ENCODE measurements at regions not wholly inside any gene's neighbourhood (a gene's known extent, or its start where the extent isn't known, plus 50 kb on each side); places are given as distances from the start of the nearest gene placed in this dataset.

DNA sequence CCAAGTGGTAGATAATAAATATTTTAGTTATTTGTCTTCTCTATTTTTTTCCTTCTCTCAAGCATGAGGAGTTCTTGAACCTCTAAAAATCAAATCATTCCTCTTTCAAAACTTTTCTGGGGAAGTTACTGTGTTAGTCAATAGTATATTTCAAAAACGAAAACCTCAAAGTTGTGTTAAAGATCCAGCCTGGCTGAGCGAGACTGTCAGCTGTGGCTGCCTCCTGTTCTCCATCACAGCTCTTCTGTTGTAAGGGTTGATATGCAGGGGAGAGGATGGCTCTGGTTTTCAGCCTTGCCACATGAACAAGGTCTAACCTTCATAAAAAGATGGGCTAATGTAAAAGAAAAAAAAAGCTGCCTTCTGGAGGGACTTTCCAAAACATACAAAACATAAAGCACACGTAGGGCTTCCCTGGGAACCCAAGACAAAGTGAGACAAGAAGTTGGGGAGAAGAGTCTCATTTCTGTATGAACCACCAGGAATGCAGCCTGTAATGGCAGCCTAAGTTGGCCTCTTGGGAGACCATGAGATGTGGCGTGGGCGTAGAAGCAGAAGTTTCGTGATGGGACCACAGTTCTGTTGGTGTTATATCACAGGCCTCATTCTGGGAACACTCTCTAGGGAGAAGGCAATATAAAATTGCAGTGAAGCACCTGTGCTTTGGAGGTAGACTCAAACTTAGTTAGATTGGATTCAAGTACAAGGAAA, 77.9 kb upstream of the FHIP2A start:
- CTCF ChIA-PET, result no interaction called here

More for the DNA sequence above, 77.9 kb upstream of the FHIP2A start:
- intact Hi-C loops (cut with micrococcal nuclease), result no loop called here
- no peak overlapping the region for H2AFZ ChIP-seq (ENCODE audit: low read depth, low read length, poor library complexity, severe bottlenecking)
- H3K9me3 ChIP-seq (ENCODE audit: control insufficient read depth in 1 of 2, insufficient read depth in 1 of 2, low read depth in 1 of 2, low read length in 2 of 2), result no peaks in the 10 kb centered on the region
- no peaks in the 10 kb centered on the region for H3K27me3 ChIP-seq (ENCODE audit: insufficient read depth, low read length)
- no peaks in the 10 kb centered on the region for H3K79me2 ChIP-seq (ENCODE audit: insufficient read depth, low read length)
- H3K4me2 ChIP-seq (ENCODE audit: low read length), result no peak overlapping the region
- no peaks in the 10 kb centered on the region for H3K36me3 ChIP-seq (ENCODE audit: control insufficient read depth in 1 of 2, insufficient read depth in 2 of 2, low read length in 2 of 2)
- no peak overlapping the region for H3K9ac ChIP-seq (ENCODE audit: low read length)
- BruUV-seq (replicated peaks), result no TSS peak
- no peaks in the 10 kb centered on the region for H4K20me1 ChIP-seq (ENCODE audit: insufficient read depth)
- POLR2A ChIA-PET, result no interaction called here
- DNase-seq (ENCODE audit: low read depth, low spot score) (no peak), ATAC-seq (no peak)
- no peaks in the 10 kb centered on the region for H3K9me2 ChIP-seq (ENCODE audit: insufficient read depth)
- RAD21 ChIA-PET (ENCODE audit: low non-redundant PET in 1 of 2, low total read pairs in 2 of 2, uncharacterized antibody in 2 of 2, unreplicated experiment in 2 of 2), result no interaction called here
- TF ChIP-seq POLR2AphosphoS5 (IDR thresholded peaks at IDR 0.05; ENCODE audit: low read depth, low read length), result no peak
- TF ChIP-seq YY1 (IDR thresholded peaks at IDR 0.05; ENCODE audit: extremely low read depth, insufficient replicate concordance, low read depth, low read length), result no peak
- TF ChIP-seq EZH2phosphoT487 (IDR thresholded peaks at IDR 0.05; ENCODE audit: borderline replicate concordance), result no peak
- no peak for TF ChIP-seq JUND (IDR thresholded peaks at IDR 0.05)
- no peak for TF ChIP-seq ELF1 (IDR thresholded peaks at IDR 0.05; ENCODE audit: borderline replicate concordance, low read depth)
- TF ChIP-seq, protein P1, sequence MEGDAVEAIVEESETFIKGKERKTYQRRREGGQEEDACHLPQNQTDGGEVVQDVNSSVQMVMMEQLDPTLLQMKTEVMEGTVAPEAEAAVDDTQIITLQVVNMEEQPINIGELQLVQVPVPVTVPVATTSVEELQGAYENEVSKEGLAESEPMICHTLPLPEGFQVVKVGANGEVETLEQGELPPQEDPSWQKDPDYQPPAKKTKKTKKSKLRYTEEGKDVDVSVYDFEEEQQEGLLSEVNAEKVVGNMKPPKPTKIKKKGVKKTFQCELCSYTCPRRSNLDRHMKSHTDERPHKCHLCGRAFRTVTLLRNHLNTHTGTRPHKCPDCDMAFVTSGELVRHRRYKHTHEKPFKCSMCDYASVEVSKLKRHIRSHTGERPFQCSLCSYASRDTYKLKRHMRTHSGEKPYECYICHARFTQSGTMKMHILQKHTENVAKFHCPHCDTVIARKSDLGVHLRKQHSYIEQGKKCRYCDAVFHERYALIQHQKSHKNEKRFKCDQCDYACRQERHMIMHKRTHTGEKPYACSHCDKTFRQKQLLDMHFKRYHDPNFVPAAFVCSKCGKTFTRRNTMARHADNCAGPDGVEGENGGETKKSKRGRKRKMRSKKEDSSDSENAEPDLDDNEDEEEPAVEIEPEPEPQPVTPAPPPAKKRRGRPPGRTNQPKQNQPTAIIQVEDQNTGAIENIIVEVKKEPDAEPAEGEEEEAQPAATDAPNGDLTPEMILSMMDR (IDR thresholded peaks at IDR 0.05 in 2 of 3, conservative IDR thresholded peaks at IDR 0.05 in 1 of 3; ENCODE audit: borderline replicate concordance in 1 of 3, insufficient read depth in 1 of 3, low read depth in 2 of 3, low read length in 2 of 3), result no peak
- no peak for TF ChIP-seq RAD21 (IDR thresholded peaks at IDR 0.05; ENCODE audit: low read depth)
- TF ChIP-seq SIN3A (IDR thresholded peaks at IDR 0.05; ENCODE audit: low read depth), result no peak
- TF ChIP-seq, protein P2, sequence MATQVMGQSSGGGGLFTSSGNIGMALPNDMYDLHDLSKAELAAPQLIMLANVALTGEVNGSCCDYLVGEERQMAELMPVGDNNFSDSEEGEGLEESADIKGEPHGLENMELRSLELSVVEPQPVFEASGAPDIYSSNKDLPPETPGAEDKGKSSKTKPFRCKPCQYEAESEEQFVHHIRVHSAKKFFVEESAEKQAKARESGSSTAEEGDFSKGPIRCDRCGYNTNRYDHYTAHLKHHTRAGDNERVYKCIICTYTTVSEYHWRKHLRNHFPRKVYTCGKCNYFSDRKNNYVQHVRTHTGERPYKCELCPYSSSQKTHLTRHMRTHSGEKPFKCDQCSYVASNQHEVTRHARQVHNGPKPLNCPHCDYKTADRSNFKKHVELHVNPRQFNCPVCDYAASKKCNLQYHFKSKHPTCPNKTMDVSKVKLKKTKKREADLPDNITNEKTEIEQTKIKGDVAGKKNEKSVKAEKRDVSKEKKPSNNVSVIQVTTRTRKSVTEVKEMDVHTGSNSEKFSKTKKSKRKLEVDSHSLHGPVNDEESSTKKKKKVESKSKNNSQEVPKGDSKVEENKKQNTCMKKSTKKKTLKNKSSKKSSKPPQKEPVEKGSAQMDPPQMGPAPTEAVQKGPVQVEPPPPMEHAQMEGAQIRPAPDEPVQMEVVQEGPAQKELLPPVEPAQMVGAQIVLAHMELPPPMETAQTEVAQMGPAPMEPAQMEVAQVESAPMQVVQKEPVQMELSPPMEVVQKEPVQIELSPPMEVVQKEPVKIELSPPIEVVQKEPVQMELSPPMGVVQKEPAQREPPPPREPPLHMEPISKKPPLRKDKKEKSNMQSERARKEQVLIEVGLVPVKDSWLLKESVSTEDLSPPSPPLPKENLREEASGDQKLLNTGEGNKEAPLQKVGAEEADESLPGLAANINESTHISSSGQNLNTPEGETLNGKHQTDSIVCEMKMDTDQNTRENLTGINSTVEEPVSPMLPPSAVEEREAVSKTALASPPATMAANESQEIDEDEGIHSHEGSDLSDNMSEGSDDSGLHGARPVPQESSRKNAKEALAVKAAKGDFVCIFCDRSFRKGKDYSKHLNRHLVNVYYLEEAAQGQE (IDR thresholded peaks at IDR 0.05; ENCODE audit: low read depth), result no peak
- no peak for TF ChIP-seq FOSL1 (IDR thresholded peaks at IDR 0.05; ENCODE audit: low read depth)
- TF ChIP-seq, protein P3, sequence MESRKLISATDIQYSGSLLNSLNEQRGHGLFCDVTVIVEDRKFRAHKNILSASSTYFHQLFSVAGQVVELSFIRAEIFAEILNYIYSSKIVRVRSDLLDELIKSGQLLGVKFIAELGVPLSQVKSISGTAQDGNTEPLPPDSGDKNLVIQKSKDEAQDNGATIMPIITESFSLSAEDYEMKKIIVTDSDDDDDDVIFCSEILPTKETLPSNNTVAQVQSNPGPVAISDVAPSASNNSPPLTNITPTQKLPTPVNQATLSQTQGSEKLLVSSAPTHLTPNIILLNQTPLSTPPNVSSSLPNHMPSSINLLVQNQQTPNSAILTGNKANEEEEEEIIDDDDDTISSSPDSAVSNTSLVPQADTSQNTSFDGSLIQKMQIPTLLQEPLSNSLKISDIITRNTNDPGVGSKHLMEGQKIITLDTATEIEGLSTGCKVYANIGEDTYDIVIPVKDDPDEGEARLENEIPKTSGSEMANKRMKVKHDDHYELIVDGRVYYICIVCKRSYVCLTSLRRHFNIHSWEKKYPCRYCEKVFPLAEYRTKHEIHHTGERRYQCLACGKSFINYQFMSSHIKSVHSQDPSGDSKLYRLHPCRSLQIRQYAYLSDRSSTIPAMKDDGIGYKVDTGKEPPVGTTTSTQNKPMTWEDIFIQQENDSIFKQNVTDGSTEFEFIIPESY (IDR thresholded peaks at IDR 0.05; ENCODE audit: extremely low read depth, insufficient replicate concordance, low read length), result no peak
- no peak for TF ChIP-seq EGR1 (IDR thresholded peaks at IDR 0.05; ENCODE audit: low read depth)
- TF ChIP-seq SRF (IDR thresholded peaks at IDR 0.05; ENCODE audit: low read depth), result no peak
- TF ChIP-seq SP1 (IDR thresholded peaks at IDR 0.05; ENCODE audit: low read depth), result no peak
- TF ChIP-seq ZFX (IDR thresholded peaks at IDR 0.05), result no peak
- TF ChIP-seq, protein P4, sequence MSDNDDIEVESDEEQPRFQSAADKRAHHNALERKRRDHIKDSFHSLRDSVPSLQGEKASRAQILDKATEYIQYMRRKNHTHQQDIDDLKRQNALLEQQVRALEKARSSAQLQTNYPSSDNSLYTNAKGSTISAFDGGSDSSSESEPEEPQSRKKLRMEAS (IDR thresholded peaks at IDR 0.05), result no peak
- no peak for TF ChIP-seq CBX3 (IDR thresholded peaks at IDR 0.05; ENCODE audit: low read depth)
- no peak for TF ChIP-seq TCF7L2 (IDR thresholded peaks at IDR 0.05; ENCODE audit: borderline replicate concordance, extremely low read depth, insufficient read depth, insufficient read length)
- H3K27ac ChIP-seq (ENCODE audit: low read depth, low read length), result no peak overlapping the region
- H3K4me3 ChIP-seq (replicated peaks in 1 of 2; ENCODE audit: low read depth in 1 of 2, low read length in 2 of 2), result no peak overlapping the region
- no peaks in the 10 kb centered on the region for H3K4me1 ChIP-seq (ENCODE audit: control insufficient read depth in 1 of 2, insufficient read depth in 2 of 2, low read length in 2 of 2)
